Stomach (tissue), 8 donors: ENCODE measurements at regions not wholly inside any gene's neighbourhood (a gene's known extent, or its start where the extent isn't known, plus 50 kb on each side); places are given as distances from the start of the nearest gene placed in this dataset.
A peak's percentile ranks its signal among the peaks of the same experiment; 100 is the strongest.

ENCODE experiments used
- DNase-seq, 2 donors: peaks; one replicate each; pipeline versions ENCODE4 v3.0.0 to v3.0.0-alpha.2; 2013 to 2019
- H3K27ac ChIP-seq, 5 donors: fragments of 200-600 bp in 4 of 5; sonication (generic) in 4 of 5; one replicate each; pipeline ENCODE4 v1.5.1; 2013 to 2019; ENCODE audit warnings: mild to moderate bottlenecking in 1 of 5, moderate library complexity in 1 of 5
- H3K27me3 ChIP-seq, 3 donors: fragments of 200-600 bp; sonication (generic); one replicate each; pipeline ENCODE4 v1.5.1; 2017 to 2019; ENCODE audit warnings: mixed run types in 1 of 3
- H3K36me3 ChIP-seq, 4 donors: fragments of 200-600 bp; sonication (generic); 1 replicate in 3 of 4; 2 replicates in 1 of 4; pipeline ENCODE4 v1.5.1; 2016 to 2019
- H3K4me1 ChIP-seq, 4 donors: fragments of 200-600 bp; sonication (generic); one replicate each; pipeline ENCODE4 v1.5.1; 2016 to 2019
- H3K4me3 ChIP-seq, 4 donors: fragments of 200-600 bp; sonication (generic) in 3 of 4; one replicate each; pipeline ENCODE4 v1.5.1; 2016 to 2019; ENCODE audit warnings: mild to moderate bottlenecking in 1 of 4
- H3K9me3 ChIP-seq, 4 donors: fragments of 200-600 bp; sonication (generic); one replicate each; pipeline ENCODE4 v1.5.1; 2016 to 2019
- CTCF ChIP-seq, 7 experiments: fragments of 450-650 bp in 4 of 7; fragments of 200-600 bp in 3 of 7; sonication (generic) in 3 of 7; IDR thresholded peaks; one replicate each; pipeline ENCODE4 v1.5.1; 2016 to 2019; ENCODE audit warnings: antibody characterized with exemption in 7 of 7, control low read depth in 2 of 7, mild to moderate bottlenecking in 1 of 7
- EP300 ChIP-seq: sonication (generic); formaldehyde crosslinking; IDR thresholded peaks from one replicate; pipeline ENCODE4 v1.6.1; 2017; ENCODE audit warnings: antibody characterized with exemption
- POLR2A ChIP-seq, 4 donors: fragments of 450-650 bp; IDR thresholded peaks; one replicate each; pipeline ENCODE4 v1.6.1; 2016; ENCODE audit warnings: antibody characterized with exemption in 4 of 4, control low read depth in 2 of 4, mild to moderate bottlenecking in 1 of 4, moderate library complexity in 1 of 4
- POLR2AphosphoS5 ChIP-seq, 3 donors: sonication (generic); formaldehyde crosslinking; IDR thresholded peaks; one replicate each; pipeline ENCODE4 v1.6.1; 2016; ENCODE audit warnings: antibody characterized with exemption in 3 of 3
- WGBS, 5 donors: extraction: QIAGEN DNeasy Blood & Tissue Kit in 3 of 5; methylation state at CpG; one replicate each; pipeline versions ENCODE4 v1.1.5 to v1.1.7; 2013 to 2018; 5-methylcytosine and 5-hydroxymethylcytosine counted together
- intact Hi-C: fragments of 100-400 bp; cut with DNase I; formaldehyde crosslinking; loops from one replicate; pipeline ENCODE4 v1.15.1; 2023; ENCODE audit warnings: low total_unique reads
- donor health status: healthy with polysubstance abuse.
- donor health status: Bipolar disorder and iron deficiency.
- donor health status: healthy.

GRCh38 chr3:34407281-34407680, 608.9 kb downstream of the PDCD6IP start:
- H3K27ac ChIP-seq, result no peak overlapping the region
- DNase-seq, result no peak
- no peaks in the 10 kb centered on the region for H3K4me1 ChIP-seq
- 38 to 61% (median 43%) methylated on average over 1 of the region's 1 CpG for WGBS, 5 donors
- TF ChIP-seq POLR2A (IDR thresholded peaks at IDR 0.05) (no peak), POLR2AphosphoS5 (IDR thresholded peaks at IDR 0.05) (no peak), EP300 (no peak), CTCF (IDR thresholded peaks at IDR 0.05) (no peak)
- no peak overlapping the region for H3K4me3 ChIP-seq
- intact Hi-C loops, result no loop called here
- peaks cover 0 to 3% (median 0%) of the 10 kb centered on the region in 4 donors for H3K9me3 ChIP-seq
- no peaks in the 10 kb centered on the region for H3K36me3 ChIP-seq
- H3K27me3 ChIP-seq, result no peaks in the 10 kb centered on the region

GRCh38 chr3:34408088-34408487, 609.7 kb downstream of the PDCD6IP start:
- no peak overlapping the region for H3K4me3 ChIP-seq
- no peaks in the 10 kb centered on the region for H3K27me3 ChIP-seq
- no peaks in the 10 kb centered on the region for H3K4me1 ChIP-seq
- no peak for DNase-seq
- no peak overlapping the region for H3K27ac ChIP-seq
- peaks cover 0 to 3% (median 0%) of the 10 kb centered on the region in 4 donors for H3K9me3 ChIP-seq
- intact Hi-C loops, result no loop called here
- 76 to 82% (median 78%) methylated on average over 3 of the region's 3 CpGs for WGBS, 5 donors
- TF ChIP-seq POLR2AphosphoS5 (IDR thresholded peaks at IDR 0.05) (no peak), EP300 (no peak), POLR2A (IDR thresholded peaks at IDR 0.05) (no peak), CTCF (IDR thresholded peaks at IDR 0.05) (no peak)
- H3K36me3 ChIP-seq, result no peaks in the 10 kb centered on the region

- Histone ChIP-seq H3K9me3 (no peaks in the 10 kb centered on the region), H3K4me1 (no peaks in the 10 kb centered on the region), H3K4me3 (no peak overlapping the region), H3K27ac (no peak overlapping the region), H3K27me3 (no peaks in the 10 kb centered on the region), H3K36me3 (no peaks in the 10 kb centered on the region)
- intact Hi-C loops, result no loop called here
- DNase-seq, result no peak
- 50 to 67% (median 61%) methylated on average over 1 of the region's 1 CpG for WGBS, 5 donors
- no peak for TF ChIP-seq EP300
- no peak for TF ChIP-seq POLR2A (IDR thresholded peaks at IDR 0.05)
- TF ChIP-seq POLR2AphosphoS5 (IDR thresholded peaks at IDR 0.05), result no peak
- TF ChIP-seq CTCF (IDR thresholded peaks at IDR 0.05), result no peak
Measured at GRCh38 chr3:34411596-34411995, 613.2 kb downstream of the PDCD6IP start.

- Histone ChIP-seq H3K27ac (no peak overlapping the region), H3K4me1 (no peaks in the 10 kb centered on the region), H3K36me3 (no peaks in the 10 kb centered on the region), H3K9me3 (no peaks in the 10 kb centered on the region), H3K4me3 (no peak overlapping the region), H3K27me3 (no peaks in the 10 kb centered on the region)
- intact Hi-C loops, result no loop called here
- DNase-seq, result peak in 1 of 2 donors; percentile 19
- 40 to 89% (median 48%) methylated on average over 1 of the region's 1 CpG for WGBS, 5 donors
- TF ChIP-seq POLR2AphosphoS5 (IDR thresholded peaks at IDR 0.05) (no peak), POLR2A (IDR thresholded peaks at IDR 0.05) (no peak), EP300 (no peak), CTCF (IDR thresholded peaks at IDR 0.05) (no peak)
Measured at GRCh38 chr3:34419801-34420200, 621.4 kb downstream of the PDCD6IP start.
